NCI-H1105 treated with DMSO at 0.1 percent for 48 hours (cell line): ENCODE measurements at regions not wholly inside any gene's neighbourhood (a gene's known extent, or its start where the extent isn't known, plus 50 kb on each side); places are given as distances from the start of the nearest gene placed in this dataset.
"Not testable (repeated sequence)": the region's sequence is repeated elsewhere in the genome, so short reads cannot be mapped to it uniquely, and the experiment has no call there.

ENCODE experiments used
- DNase-seq: peaks from one replicate; lab custom pipeline; 2025; lab: John Stamatoyannopoulos, UW

- no peak for DNase-seq
These were observed 564.1 kb upstream of the ATXN7L3B start for GRCh38 chr12:73973486-73973885.

DNA sequence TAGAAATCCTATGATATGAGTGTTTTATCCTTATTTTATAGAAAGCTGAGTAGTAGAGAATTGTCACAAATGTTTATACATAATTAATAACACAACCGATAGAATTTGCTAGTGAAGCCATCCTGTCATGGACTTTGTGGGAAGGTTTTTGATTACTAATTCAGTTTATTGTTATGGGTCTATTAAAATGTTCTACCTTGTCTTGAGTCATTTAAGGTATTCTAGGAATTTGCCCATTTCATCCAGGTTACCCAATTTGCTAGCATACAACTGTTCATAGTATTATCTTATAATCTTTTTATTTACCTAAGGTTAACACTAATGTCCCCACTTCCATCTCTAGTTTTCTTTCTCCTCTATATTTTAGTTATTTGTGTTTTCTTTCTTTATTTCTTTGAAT lies 553.1 kb upstream of the ATXN7L3B start:
- no peak for DNase-seq

DNA sequence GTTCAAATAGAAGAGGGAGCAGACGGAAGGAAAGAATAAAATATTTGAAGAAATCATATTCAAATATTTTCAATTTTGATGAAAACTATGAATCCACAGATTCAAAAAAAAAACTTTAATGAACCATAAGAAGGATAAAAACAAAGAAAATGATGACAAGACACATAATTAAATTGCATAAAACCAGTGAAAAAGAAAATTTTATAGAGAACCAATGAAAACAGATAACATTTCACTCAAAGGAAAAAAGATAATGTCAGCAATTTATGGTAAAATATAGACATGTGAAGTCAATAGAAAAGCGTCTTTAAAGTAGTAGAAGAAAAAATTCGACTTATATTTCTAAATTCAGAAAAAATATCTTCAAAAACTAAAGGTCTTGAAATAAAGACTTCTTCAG lies 546.5 kb upstream of the ATXN7L3B start:
- no peak for DNase-seq

DNA sequence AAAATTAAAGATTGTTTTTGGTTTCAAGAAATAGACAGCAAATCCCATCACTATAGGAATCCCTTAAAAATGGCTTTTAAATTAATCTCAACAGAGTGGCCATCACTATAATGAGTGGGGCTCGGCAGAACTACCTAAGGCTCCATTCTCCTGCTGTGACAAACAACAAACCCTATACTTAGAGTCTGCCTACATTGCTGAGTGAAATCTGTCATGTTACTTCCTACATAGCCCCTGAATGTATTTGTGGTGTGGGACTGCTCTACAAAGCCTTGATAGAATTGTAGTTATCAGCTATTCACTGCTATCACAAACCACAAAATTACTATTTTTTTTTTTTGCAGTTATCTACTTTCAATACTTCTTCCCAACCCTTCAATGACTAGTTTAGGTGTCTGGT lies 538.7 kb upstream of the ATXN7L3B start:
- DNase-seq = no peak

GRCh38 chr12:74015118-74015517 lies 522.5 kb upstream of the ATXN7L3B start:
- no peak for DNase-seq

DNA sequence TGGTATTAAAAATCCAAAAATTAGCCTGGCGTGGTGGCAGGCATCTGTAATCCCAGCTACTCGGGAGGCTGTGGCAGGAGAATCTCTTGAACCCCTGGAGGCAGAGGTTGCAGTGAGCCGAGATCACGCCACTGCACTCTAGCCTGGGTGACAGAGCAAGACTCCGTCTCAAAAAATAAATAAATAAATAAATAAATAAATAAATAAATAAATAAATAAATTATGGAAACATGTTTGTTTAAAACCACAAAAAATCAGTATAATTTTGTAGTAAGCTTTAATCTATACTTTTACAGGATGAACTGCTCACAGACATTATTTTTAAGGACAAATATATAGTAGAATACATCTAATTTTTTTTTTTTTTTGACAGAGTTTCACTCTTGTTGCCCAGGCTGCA lies 521.3 kb upstream of the ATXN7L3B start:
- DNase-seq = not testable (repeated sequence)

GRCh38 chr12:74018849-74019248 lies 518.8 kb upstream of the ATXN7L3B start:
- DNase-seq = no peak

- peak; percentile 59 for DNase-seq
These were observed 515.7 kb upstream of the ATXN7L3B start for GRCh38 chr12:74021937-74022336.

- no peak for DNase-seq
These were observed 506.6 kb upstream of the ATXN7L3B start for GRCh38 chr12:74031045-74031444.

GRCh38 chr12:74033531-74033930 lies 504.1 kb upstream of the ATXN7L3B start:
- DNase-seq = no peak

GRCh38 chr12:74039138-74039537 lies 498.5 kb upstream of the ATXN7L3B start:
- not testable (repeated sequence) for DNase-seq

GRCh38 chr12:74043343-74043742 lies 494.3 kb upstream of the ATXN7L3B start:
- DNase-seq = no peak

DNA sequence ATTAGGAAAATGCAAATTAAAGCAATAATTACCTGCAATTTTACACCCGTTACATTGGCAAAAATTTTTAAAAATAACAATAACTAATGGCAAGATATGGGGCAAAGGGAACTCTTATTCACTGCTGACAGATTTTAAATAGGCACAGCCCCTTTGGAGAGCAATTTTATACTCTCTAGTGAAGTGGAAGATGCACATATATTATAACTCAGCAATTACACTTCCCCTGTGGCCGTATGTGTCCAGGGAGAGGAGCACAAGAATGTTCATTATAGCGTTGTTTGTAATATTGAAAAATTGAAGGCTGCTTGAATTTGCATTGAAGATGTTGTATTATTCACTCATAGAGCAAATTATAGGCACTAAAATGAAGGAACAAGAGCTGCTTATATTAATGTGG lies 488.3 kb upstream of the ATXN7L3B start:
- no peak for DNase-seq

GRCh38 chr12:74051848-74052247 lies 485.8 kb upstream of the ATXN7L3B start:
- DNase-seq = no peak

- no peak for DNase-seq
These were observed 471.2 kb upstream of the ATXN7L3B start for GRCh38 chr12:74066476-74066875.

DNA sequence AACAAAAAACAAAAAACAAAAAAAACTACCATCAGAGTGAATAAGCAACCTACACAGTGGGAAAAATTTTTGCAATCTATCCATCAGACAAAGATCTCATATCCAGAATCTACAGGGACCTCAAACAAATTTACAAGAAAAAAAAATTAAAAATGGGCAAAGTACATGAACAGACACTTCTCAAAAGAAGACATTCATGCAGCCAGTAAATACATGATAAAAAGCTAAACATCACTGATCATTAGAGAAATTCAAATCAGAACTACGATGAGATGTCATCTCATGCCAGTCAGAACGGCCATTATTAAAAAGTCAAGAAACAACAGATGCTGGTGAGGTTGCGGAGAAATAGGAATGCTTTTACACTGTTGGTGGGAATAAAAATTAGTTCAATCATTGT lies 466.5 kb upstream of the ATXN7L3B start:
- no peak for DNase-seq

GRCh38 chr12:74076918-74077317 lies 460.7 kb upstream of the ATXN7L3B start:
- no peak for DNase-seq

GRCh38 chr12:74105434-74105833 lies 432.2 kb upstream of the ATXN7L3B start:
- DNase-seq = peak; percentile 7

- no peak for DNase-seq
These were observed 428.9 kb upstream of the ATXN7L3B start for GRCh38 chr12:74108729-74109128.

DNA sequence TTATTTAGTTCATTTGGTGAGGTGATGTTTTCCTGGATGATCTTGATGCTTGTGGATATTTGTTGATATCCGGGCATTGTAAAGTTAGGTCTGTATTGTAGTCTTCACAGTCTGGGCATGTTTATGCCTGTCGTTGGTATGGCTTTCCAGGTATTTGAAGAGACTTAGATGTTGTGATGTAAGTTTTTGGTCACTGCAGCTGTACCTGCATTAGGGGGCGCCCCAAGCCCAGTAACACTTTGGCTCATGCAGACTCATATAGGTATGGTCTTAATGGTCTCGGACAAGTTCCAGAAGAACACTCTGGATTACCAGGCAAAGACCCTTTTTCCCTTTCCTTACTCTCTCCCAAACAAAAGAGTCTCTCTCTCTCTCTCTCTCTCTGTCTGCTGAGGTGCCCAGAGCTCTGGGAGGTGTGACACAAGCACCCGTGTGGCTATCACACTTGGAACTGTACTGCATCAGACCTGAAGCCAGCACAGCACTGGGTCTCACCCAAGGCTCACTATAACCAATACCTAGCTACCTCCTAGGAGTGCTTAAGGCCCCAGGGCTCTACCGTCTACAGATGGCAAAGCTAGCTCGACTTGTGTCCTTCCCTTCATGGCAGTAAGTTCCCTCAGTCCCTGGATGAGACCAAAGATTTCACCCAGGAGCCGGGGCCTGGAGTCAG lies 425.8 kb upstream of the ATXN7L3B start:
- DNase-seq = peak; percentile 53

- DNase-seq = no peak
These were observed 417.7 kb upstream of the ATXN7L3B start for GRCh38 chr12:74119811-74120362.

GRCh38 chr12:74120644-74121043 lies 417.0 kb upstream of the ATXN7L3B start:
- DNase-seq = no peak

GRCh38 chr12:74129702-74130101 lies 407.9 kb upstream of the ATXN7L3B start:
- DNase-seq = no peak

DNA sequence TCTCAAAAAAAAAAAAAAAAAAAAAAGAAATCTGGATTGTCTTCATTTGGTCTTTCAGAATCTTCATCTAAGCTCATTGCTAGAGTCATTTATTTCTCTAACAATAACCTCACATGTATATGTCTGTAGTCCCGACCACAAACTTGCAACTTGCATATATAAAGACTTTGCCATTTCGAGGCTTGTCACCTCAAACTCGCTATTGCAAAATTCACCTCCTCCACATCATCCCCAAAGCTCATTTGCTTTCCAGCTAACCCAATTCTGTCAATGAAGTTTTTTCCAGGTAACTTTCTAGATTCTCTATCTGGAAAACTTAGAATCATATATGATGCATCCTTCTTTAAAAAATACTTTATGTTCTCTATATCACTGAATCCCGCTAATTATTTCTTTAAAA lies 393.2 kb upstream of the ATXN7L3B start:
- DNase-seq = no peak
